K562 (cell line): ENCODE measurements at regions not wholly inside any gene's neighbourhood (a gene's known extent, or its start where the extent isn't known, plus 50 kb on each side); places are given as distances from the start of the nearest gene placed in this dataset.
A peak's percentile ranks its signal among the peaks of the same experiment; 100 is the strongest.

Experiments used
- ATAC-seq: fragments of 200-7000 bp; cut with Tn5 transposase; 3 replicates; pipeline ENCODE4 v1.9.1; 2020; ENCODE audit warnings: moderate library complexity
- BruUV-seq: library from RNA; stranded (reverse); fragments of 400-500 nt; replicated peaks from 2 replicates; lab custom pipeline; 2021; lab: Mats Ljungman, UMichigan
- CTCF ChIA-PET: fragments of 300-600 bp; formaldehyde crosslinking; extraction: SDS; loops from one replicate; lab custom pipeline; 2021; ENCODE audit warnings: low intra/inter-chr PET ratio; lab: Yijun Ruan, JAX
- POLR2A ChIA-PET: fragments of 300-600, 350-650 bp; sonication (Branson Sonifier 250); formaldehyde crosslinking; extraction: SDS; loops from one replicate; lab custom pipeline; 2021; ENCODE audit warnings: antibody characterized with exemption, inconsistent platforms; lab: Yijun Ruan, JAX
- DNase-seq, 4 experiments: peaks; one replicate each; pipeline versions ENCODE4 v3.0.0 to v3.0.0-alpha.2; 2011 to 2018; ENCODE audit warnings: low spot score in 3 of 4, mixed read lengths in 3 of 4; ENCODE audit errors: extremely low read depth in 1 of 4
- FAIRE-seq: peaks from 2 replicates; lab custom pipeline; 2011; peaks lifted over from hg19 to GRCh38; lab: Jason Lieb, UNC
- H2AFZ ChIP-seq: 2 replicates; pipeline ENCODE4 v1.6.0; 2011; ENCODE audit warnings: low read depth, low read length, control low read depth, inconsistent platforms
- H3K27ac ChIP-seq: fragments of 200-600 bp; 3 replicates; pipeline ENCODE4 v1.8.0; 2011; ENCODE audit warnings: low read depth, mild to moderate bottlenecking, control low read depth, inconsistent platforms, low read length, moderate library complexity, mixed read lengths; ENCODE audit errors: extremely low read depth
- H3K27me3 ChIP-seq, 2 experiments: fragments of 300-600 bp in 1 of 2; 2 replicates in 1 of 2; 3 replicates in 1 of 2; pipeline versions ENCODE4 v1.6.0 to v1.8.0; 2011; ENCODE audit warnings: inconsistent platforms in 2 of 2, low read length in 2 of 2, mild to moderate bottlenecking in 1 of 2, mixed read lengths in 1 of 2, moderate library complexity in 1 of 2; ENCODE audit not compliant: control insufficient read depth in 2 of 2, insufficient read depth in 2 of 2
- H3K36me3 ChIP-seq: fragments of 300-600 bp; 3 replicates; pipeline ENCODE4 v1.8.0; 2011; ENCODE audit warnings: mild to moderate bottlenecking, low read length, inconsistent platforms; ENCODE audit not compliant: control insufficient read depth, insufficient read depth
- H3K4me1 ChIP-seq, 2 experiments: fragments of 200-600 bp in 1 of 2; replicated peaks in 1 of 2; 2 replicates in 1 of 2; 3 replicates in 1 of 2; pipeline versions ENCODE4 v1.5.1 to v1.8.0; 2011; ENCODE audit warnings: inconsistent platforms in 2 of 2, low read length in 2 of 2, mild to moderate bottlenecking in 1 of 2, mixed read lengths in 1 of 2, moderate library complexity in 1 of 2; ENCODE audit not compliant: control insufficient read depth in 2 of 2, insufficient read depth in 2 of 2
- H3K4me2 ChIP-seq: 2 replicates; pipeline ENCODE4 v1.6.1; 2011; ENCODE audit warnings: low read length, control low read depth, inconsistent platforms, mixed read lengths; ENCODE audit not compliant: insufficient read depth
- H3K4me3 ChIP-seq: fragments of 200-600 bp; sonication (generic), shearing (Covaris generic); 2 replicates; pipeline ENCODE4 v1.5.1; 2016; ENCODE audit warnings: control low read depth, inconsistent platforms
- H3K79me2 ChIP-seq: fragments of 200-600 bp; 3 replicates; pipeline ENCODE4 v1.8.0; 2011; ENCODE audit warnings: low read length, inconsistent platforms; ENCODE audit not compliant: control insufficient read depth, insufficient read depth
- H3K9ac ChIP-seq, 2 experiments: 2 replicates each; pipeline versions ENCODE4 v1.6.0 to v1.6.1; 2011; ENCODE audit warnings: low read depth in 2 of 2, low read length in 2 of 2, control low read depth in 1 of 2, inconsistent platforms in 1 of 2, mild to moderate bottlenecking in 1 of 2, mixed read lengths in 1 of 2; ENCODE audit not compliant: insufficient read depth in 1 of 2
- H3K9me1 ChIP-seq: one replicate; pipeline ENCODE4 v1.6.0; 2011; ENCODE audit warnings: inconsistent platforms, mild to moderate bottlenecking, low read length, moderate library complexity; ENCODE audit not compliant: control insufficient read depth, insufficient read depth
- H3K9me3 ChIP-seq: replicated peaks from 2 replicates; pipeline ENCODE4 v1.5.1; 2011; ENCODE audit warnings: low read depth, low read length, inconsistent platforms; ENCODE audit not compliant: control insufficient read depth, insufficient read depth
- H4K20me1 ChIP-seq: replicated peaks from 2 replicates; pipeline ENCODE4 v1.6.1; 2011; ENCODE audit warnings: low read length, inconsistent platforms, mixed read lengths; ENCODE audit not compliant: control insufficient read depth, insufficient read depth
- ATF3 ChIP-seq, 2 experiments: fragments of 450-650 bp in 1 of 2; sonication (generic) in 1 of 2; formaldehyde crosslinking in 1 of 2; IDR thresholded peaks in 1 of 2; conservative IDR thresholded peaks in 1 of 2; 2 replicates each; pipeline versions ENCODE4 v1.6.1 to v1.8.1; 2016 to 2023; ENCODE audit warnings: mild to moderate bottlenecking in 2 of 2, moderate library complexity in 2 of 2, inconsistent platforms in 1 of 2, missing genetic modification reagents in 1 of 2
- CCNT2 ChIP-seq: IDR thresholded peaks from 2 replicates; pipeline ENCODE4 v1.6.1; 2011; ENCODE audit warnings: borderline replicate concordance, low read depth, mild to moderate bottlenecking, moderate library complexity, mixed read lengths, low read length; ENCODE audit not compliant: insufficient read length; ENCODE audit errors: extremely low read depth
- CTCF ChIP-seq, 3 experiments: IDR thresholded peaks in 2 of 3; conservative IDR thresholded peaks in 1 of 3; 2 replicates each; pipeline ENCODE4 v1.5.1; 2011 to 2012; ENCODE audit warnings: low read length in 3 of 3, mild to moderate bottlenecking in 3 of 3, control low read depth in 2 of 3, improper control_type of control experiment in 1 of 3, inconsistent platforms in 1 of 3, low read depth in 1 of 3, mixed read lengths in 1 of 3, moderate library complexity in 1 of 3; ENCODE audit not compliant: insufficient read depth in 2 of 3
- LARP7 ChIP-seq: fragments of 450-650 bp; IDR thresholded peaks from 2 replicates; pipeline ENCODE4 v1.6.1; 2016
- RAD21 ChIP-seq, 2 experiments: fragments of 250-450 bp in 1 of 2; fragments of 450-650 bp in 1 of 2; sonication (Bioruptor Pico) in 1 of 2; formaldehyde crosslinking in 1 of 2; IDR thresholded peaks in 1 of 2; conservative IDR thresholded peaks in 1 of 2; 2 replicates each; pipeline versions ENCODE4 v1.4.0 to v1.8.0; 2020 to 2022; ENCODE audit warnings: mild to moderate bottlenecking in 2 of 2, moderate library complexity in 1 of 2
- SMC3 ChIP-seq: conservative IDR thresholded peaks from 2 replicates; pipeline ENCODE4 v1.6.1; 2011; ENCODE audit warnings: low read depth, low read length, improper control_type of control experiment; ENCODE audit not compliant: insufficient read depth
- TFAP4 ChIP-seq: sonication (generic); formaldehyde crosslinking; IDR thresholded peaks from 2 replicates; pipeline ENCODE4 v1.8.0; 2022; ENCODE audit warnings: missing genetic modification reagents, mild to moderate bottlenecking, moderate library complexity, borderline replicate concordance
- ZNF197 ChIP-seq: fragments of 200-800 bp; sonication (Bioruptor generic); IDR thresholded peaks from 2 replicates; pipeline ENCODE4 v1.6.1; 2016; ENCODE audit warnings: low read depth, missing genetic modification characterization, missing compliant biosample characterization
- ZNF408 ChIP-seq: fragments of 250-450 bp; sonication (Bioruptor Pico); IDR thresholded peaks from 2 replicates; pipeline ENCODE4 v1.4.0; 2020; ENCODE audit warnings: low read depth, mild to moderate bottlenecking, moderate library complexity
- whole genome bisulfite sequencing: fragments of 100-300 bp; shearing (Covaris generic); methylation state at CpG from one replicate; pipeline ENCODE4 v1.1.6; 2016; ENCODE audit warnings: low coverage, mixed read lengths; ENCODE audit not compliant: insufficient coverage; ENCODE audit errors: missing lambda C conversion rate; 5-methylcytosine and 5-hydroxymethylcytosine counted together
- in situ Hi-C: fragments of 300-500 bp; cut with MboI; formaldehyde crosslinking; loops from 4 replicates; pipeline ENCODE4 v1.15.0; 2018; ENCODE audit warnings: inconsistent platforms, mixed read lengths
- intact Hi-C: fragments of 100-400 bp; cut with micrococcal nuclease; formaldehyde crosslinking; loops from 2 replicates; pipeline ENCODE4 v1.14.2; 2022

- no peaks in the 10 kb centered on the region; the same call in 1 of the 2 replicates for H3K9me3 ChIP-seq
- ATAC-seq, result peak; percentile 78
- no peaks in the 10 kb centered on the region for H4K20me1 ChIP-seq
- H3K4me1 ChIP-seq, result peaks cover 4 to 28% of the 10 kb centered on the region in 2 experiments
- no peaks in the 10 kb centered on the region for H3K9me1 ChIP-seq
- H3K9ac ChIP-seq, result no peak overlapping the region
- peak; percentile 13 to 26 (median 20) for DNase-seq
- FAIRE-seq, result peak; percentile 74
- no peaks in the 10 kb centered on the region for H3K79me2 ChIP-seq
- H3K36me3 ChIP-seq, result no peaks in the 10 kb centered on the region
- peak; percentile 24; the same call in 1 of the 2 replicates for TF ChIP-seq TFAP4 (CRISPR knock-in tag)
- no peak for TF ChIP-seq CCNT2
- TF ChIP-seq ATF3 (IDR thresholded peaks at IDR 0.05), result peak; percentile 42; the same call in 1 of the 2 replicates
- no peak for TF ChIP-seq ATF3 (CRISPR knock-in tag; conservative IDR thresholded peaks at IDR 0.05)
- no peak for TF ChIP-seq ZNF408
- TF ChIP-seq CTCF (IDR thresholded peaks at IDR 0.05 in 2 of 3, conservative IDR thresholded peaks at IDR 0.05 in 1 of 3; ENCODE audit: insufficient read depth in 2 of 3, low read depth in 1 of 3, low read length in 3 of 3), result peak; percentile 42 to 49 (median 48); a peak in 5 of 6 replicates
- no peak for TF ChIP-seq LARP7
- peak; percentile 48 for TF ChIP-seq SMC3
- peak in 1 of 2 experiments; percentile 38; a peak in 2 of 4 replicates for TF ChIP-seq RAD21 (CRISPR knock-in tag; conservative IDR thresholded peaks at IDR 0.05 in 1 of 2, IDR thresholded peaks at IDR 0.05 in 1 of 2)
- no peak for TF ChIP-seq ZNF197 (CRISPR knock-in tag)
- intact Hi-C loops, result loop anchor here (5.0 kb wide), 1 partner anchor 53 kb away; no protein-coding TSS in a partner anchor
- in situ Hi-C loops, result no loop called here
- POLR2A ChIA-PET, result interaction anchor here (0.6 kb wide), 1 partner anchor 835 kb away, joined by 3 read pairs; no protein-coding TSS in a partner anchor
- whole genome bisulfite sequencing, result 57% methylated on average over 10 of the region's 10 CpGs
- no peak overlapping the region for H2AFZ ChIP-seq
- no TSS peak for BruUV-seq
- H3K27ac ChIP-seq, result no peak overlapping the region
- no peak overlapping the region for H3K4me2 ChIP-seq
- no peak overlapping the region for H3K4me3 ChIP-seq
- H3K27me3 ChIP-seq, result peaks cover 2 to 19% of the 10 kb centered on the region in 2 experiments; a peak in 2 of 5 replicates
- CTCF ChIA-PET, result no interaction called here
Observed at GRCh38 chr3:71930056-71930991, 145.4 kb upstream of the PROK2 start.
